HG02885 (cell line): ENCODE measurements at regions not wholly inside any gene's neighbourhood (a gene's known extent, or its start where the extent isn't known, plus 50 kb on each side); places are given as distances from the start of the nearest gene placed in this dataset.

Experiments
- ATAC-seq: cut with Tn5 transposase; IDR thresholded peaks from one replicate; pipeline ENCODE4 v1.9.1; 2021; ENCODE audit warnings: mild to moderate bottlenecking; ENCODE audit not compliant: unreplicated experiment, poor library complexity

DNA sequence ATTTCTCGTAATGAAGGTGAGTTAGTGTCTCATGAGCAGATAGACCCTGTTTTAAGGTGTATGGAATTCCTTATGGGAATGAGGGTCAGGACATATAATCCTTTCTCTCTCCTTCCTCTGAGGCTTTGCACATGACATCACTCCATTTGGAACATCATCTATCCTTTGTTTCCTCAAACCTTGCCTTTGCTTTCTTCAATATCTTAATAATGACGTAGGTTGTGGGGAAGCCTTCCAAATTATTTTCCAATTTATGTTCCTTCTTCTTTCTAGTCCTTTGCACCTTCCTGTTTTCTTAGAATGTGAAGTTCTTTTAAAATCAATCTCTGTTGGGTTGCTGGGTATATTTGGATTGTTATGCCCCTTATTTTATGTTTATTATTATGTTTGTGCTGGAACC, 502.9 kb upstream of the STXBP6 start:
- no peak for ATAC-seq

- ATAC-seq = no peak
Observed at GRCh38 chr14:25551674-25552073, 501.7 kb upstream of the STXBP6 start.

DNA sequence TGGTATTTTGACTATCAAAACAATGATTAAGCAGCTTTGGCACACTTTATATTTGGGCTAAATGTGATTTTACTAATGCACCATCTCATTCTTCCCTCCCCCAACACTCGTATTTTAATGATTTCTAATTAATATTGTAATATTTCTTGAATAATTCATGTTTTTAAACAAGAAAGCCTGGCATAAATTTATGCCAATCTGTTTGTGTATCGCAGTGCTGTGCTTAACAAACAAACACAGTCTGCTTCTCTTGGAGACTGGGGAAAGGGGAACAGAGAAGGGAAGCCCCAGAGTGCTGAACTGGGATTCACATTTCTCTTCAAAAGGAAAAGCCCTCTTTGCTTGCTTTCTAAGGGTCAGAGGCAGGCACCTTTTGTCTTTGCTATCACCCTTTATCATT, 496.9 kb upstream of the STXBP6 start:
- no peak for ATAC-seq

DNA sequence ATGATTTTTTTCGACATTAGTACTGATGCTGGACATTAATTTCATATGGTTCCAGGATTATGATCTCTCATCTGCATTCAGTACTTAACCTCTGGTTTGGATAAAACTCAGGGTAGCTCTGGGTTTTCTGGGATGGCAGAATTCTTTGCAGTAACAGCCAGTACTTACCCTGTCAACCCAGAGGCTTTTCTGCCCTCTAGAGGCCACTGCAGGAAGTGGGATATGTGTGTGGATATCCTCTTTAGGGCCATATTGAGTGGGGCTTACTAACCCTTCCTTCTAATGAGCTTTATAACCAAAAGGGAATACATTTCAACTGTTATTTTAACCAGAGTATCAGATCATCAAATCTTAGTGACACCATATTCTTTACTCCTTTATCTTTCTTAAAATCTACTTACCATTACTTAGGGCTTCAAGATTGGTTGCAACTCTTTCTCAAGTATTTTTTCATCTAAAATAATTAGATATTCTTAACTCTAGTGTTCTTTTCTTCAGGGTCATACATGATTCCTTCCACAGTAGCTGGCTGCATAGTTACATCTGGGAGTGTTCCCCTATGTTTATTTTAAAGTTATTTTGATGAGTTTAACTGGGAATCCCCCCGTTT, 488.0 kb upstream of the STXBP6 start:
- peak; percentile 62 for ATAC-seq

- ATAC-seq = no peak
Observed at GRCh38 chr14:25526290-25526689, 476.3 kb upstream of the STXBP6 start.

DNA sequence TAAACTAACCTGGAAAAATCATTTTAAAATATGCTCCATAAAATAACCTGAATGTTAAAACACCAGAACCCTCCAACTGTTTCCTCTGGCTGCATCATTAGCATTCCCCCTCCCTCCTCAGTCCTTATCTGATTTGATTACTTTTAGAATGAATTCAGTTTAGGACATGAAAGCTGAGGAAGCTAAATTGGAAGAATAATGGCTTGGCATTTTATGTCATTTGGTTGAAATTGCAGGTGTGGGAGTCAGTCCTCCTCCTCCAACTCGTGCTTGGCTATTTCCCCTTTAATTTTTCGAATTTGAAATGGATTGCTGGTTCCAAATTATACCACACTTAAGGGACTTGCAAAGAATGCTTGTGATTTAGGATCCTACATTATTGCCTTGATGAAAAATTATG, 473.0 kb upstream of the STXBP6 start:
- ATAC-seq = no peak

DNA sequence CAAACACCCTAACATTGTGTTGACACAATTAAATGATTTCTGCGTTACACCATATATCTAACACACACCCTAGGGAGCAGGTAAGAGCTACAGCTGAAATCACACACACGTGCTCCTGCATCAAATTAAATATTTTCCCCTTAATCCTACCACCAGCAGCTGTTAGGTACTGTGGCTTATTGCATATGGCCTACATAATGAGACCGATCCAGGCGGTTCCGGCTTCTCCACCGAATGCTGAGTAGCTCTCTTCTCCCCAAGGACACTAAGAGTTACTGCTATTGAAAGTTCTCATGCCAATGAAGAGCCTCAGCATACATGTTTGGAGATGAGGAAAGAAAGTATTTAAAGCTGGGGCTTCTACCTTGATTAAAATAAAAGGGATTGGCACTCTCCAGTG, 472.2 kb upstream of the STXBP6 start:
- ATAC-seq = no peak

DNA sequence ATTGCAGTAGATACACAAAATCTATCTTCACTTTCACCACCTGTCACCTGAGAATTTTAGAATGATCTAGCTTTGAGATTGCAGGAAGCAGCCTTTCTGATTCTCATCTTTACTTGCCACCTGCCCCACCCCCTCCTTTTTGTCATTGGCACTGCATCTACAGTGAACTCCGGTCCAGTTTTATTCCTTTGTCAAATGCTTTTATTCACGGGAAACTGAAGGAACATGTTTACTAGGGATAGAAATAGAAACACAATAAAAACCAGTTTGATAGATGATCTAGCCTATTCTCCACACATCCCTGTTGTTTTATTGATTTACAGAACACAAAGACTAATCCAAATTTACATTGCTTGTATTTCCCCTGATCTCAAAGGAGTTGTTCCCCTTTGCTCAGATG, 471.7 kb upstream of the STXBP6 start:
- no peak for ATAC-seq

DNA sequence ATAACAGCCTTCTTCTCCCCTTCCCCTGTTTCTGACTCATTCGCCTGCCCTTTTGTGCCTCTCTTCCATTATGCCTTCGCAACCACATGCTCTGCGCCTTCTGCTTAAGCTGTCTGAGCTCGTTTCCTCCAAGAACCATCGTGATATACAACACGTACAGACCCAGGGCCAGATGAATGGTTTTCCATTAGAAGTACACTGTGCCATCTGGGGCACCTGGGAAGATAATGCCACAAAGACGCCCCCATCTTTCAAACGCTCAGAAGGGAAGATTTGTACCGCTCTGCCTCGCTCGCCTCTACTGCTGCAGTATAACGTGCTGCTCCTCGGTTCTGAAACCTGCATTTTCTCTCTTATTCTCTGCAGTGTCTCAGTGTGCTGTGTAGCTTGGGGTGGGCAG, 470.9 kb upstream of the STXBP6 start:
- no peak for ATAC-seq

DNA sequence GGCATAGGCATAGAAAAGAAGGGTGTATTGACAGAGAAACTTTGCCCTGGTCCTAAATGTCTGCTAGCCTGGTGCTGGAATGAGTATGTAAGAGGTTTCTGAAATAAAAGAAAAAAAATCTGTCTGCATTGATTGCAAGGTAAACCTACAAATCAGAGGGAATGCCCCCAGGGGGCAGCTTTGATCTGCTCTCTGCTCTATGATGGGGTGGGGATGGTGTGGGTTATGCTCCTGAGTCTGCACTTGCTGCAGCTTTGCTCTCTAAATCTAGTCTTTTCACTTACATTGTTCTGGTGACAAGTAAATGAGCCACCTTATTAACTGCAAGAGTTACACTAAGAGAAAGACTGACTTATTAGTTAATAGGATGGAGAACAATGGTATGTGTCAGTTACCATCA, 468.4 kb upstream of the STXBP6 start:
- no peak for ATAC-seq

DNA sequence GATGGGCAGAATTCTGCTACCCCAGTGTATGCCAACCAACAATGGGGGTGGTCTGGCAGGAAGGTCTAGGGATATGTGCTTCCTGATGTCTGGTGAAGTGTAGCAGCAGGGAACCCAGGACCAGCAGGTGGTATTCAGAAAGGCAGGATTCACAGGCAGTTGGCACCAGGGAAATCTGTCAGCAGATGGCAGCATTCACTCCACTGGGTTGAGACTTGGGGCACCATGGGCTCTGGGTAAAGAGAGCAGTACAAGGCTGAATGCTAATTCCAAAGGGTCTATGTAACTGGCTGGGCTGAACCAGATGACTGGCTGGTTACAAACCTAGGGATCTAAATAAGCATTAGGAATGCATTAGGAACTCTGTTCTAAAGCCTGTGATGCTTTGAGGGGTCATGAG, 466.9 kb upstream of the STXBP6 start:
- ATAC-seq = no peak

GRCh38 chr14:25508845-25509244, 458.9 kb upstream of the STXBP6 start:
- ATAC-seq = no peak

GRCh38 chr14:25501749-25502148, 451.8 kb upstream of the STXBP6 start:
- no peak for ATAC-seq

DNA sequence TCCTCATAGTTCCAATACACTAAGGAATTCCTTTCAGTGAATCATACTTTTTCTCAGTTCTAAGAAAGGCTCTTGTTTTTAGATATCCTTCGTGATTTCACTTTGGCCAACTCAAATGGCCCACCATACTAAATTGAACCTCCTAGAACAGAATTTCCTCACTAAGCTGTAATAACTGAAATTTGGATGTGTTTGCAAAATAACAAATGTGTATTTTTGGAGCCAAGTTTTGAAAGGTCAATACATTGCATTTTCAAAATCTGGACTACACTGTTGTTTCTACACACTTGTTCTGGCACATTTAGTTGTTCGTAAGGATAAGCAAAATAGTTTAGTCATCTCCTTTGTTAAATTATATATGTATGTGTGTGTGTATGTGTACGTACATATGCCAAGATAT, 439.0 kb upstream of the STXBP6 start:
- ATAC-seq = no peak

- ATAC-seq = no peak
Observed at GRCh38 chr14:25485381-25485780, 435.4 kb upstream of the STXBP6 start.

- no peak for ATAC-seq
Observed at GRCh38 chr14:25484906-25485305, 435.0 kb upstream of the STXBP6 start.

DNA sequence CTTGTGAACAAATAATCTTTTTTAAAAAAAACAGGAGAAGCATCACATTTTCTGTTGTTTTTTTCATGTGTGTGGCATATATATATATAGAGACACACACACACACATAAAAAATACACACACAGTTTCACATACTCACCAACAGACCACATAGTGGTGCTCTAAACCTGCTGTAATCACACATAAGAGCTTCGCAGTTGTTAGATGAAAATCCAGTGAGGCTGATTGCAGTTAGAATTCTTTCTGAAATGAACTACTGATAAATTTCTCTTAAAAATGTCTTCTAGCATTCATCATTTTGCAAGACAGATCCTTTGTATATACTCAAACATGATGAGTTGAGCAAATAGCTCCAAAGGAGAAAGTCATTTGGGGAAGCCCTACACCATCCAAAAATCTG, 434.3 kb upstream of the STXBP6 start:
- ATAC-seq = no peak

GRCh38 chr14:25477316-25478098, 427.6 kb upstream of the STXBP6 start:
- no peak for ATAC-seq

- ATAC-seq = no peak
Observed at GRCh38 chr14:25472700-25473099, 422.8 kb upstream of the STXBP6 start.

- no peak for ATAC-seq
Observed at GRCh38 chr14:25464772-25465171, 414.8 kb upstream of the STXBP6 start.

DNA sequence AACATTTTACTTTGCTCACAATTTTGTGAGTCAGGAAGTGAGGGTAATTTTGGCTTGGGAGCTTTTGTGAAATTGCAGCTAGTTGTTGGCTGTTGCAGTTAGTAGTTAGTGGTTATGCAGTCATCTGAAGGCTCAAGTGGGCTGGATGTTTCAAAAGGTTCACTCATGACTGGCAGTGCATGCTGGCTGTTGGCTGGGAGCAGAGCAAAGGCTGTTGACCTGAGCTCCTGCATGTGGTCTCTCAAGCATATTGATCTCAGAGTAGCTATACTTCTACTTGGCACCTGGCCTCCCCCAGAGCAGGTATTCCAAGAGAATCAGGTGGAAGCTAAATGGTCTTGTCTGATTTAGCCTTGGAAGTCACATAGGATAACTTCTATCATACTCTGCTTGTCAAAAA, 414.1 kb upstream of the STXBP6 start:
- ATAC-seq = no peak

DNA sequence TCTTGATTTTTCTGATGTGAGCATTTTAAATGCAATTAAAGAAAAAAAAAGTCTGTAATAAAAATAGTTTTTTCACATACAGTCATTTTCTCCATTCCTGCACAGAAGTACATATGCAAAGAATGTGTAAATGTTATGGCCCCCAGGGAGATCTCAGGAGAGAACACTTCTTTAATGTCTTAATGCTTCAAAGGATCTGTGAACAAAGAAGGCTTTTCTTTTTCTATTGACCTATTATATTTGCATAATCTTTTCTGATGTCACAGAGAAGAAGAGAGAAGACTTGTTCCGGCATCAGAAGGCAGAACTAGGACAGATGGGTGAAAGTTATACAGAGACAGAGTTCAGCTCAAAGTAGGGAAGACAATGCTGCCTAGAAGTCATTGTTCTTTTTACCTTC, 413.5 kb upstream of the STXBP6 start:
- no peak for ATAC-seq
